Gastroesophageal sphincter (tissue), 3 donors: ENCODE measurements at regions not wholly inside any gene's neighbourhood (a gene's known extent, or its start where the extent isn't known, plus 50 kb on each side); places are given as distances from the start of the nearest gene placed in this dataset.

ENCODE experiments used
- EP300 ChIP-seq: sonication (generic); formaldehyde crosslinking; IDR thresholded peaks from one replicate; pipeline ENCODE4 v1.6.1; 2017; ENCODE audit warnings: antibody characterized with exemption, mild to moderate bottlenecking
- POLR2A ChIP-seq, 2 donors: fragments of 450-650 bp; IDR thresholded peaks; one replicate each; pipeline ENCODE4 v1.6.1; 2017; ENCODE audit warnings: antibody characterized with exemption in 2 of 2, mild to moderate bottlenecking in 2 of 2, moderate library complexity in 1 of 2
- TF ChIP-seq, protein P1 (sequence below), 4 experiments: fragments of 200-600 bp in 2 of 4; fragments of 450-650 bp in 2 of 4; sonication (generic) in 1 of 4; IDR thresholded peaks; one replicate each; pipeline ENCODE4 v1.5.1; 2017 to 2019; ENCODE audit warnings: antibody characterized with exemption in 4 of 4, mild to moderate bottlenecking in 2 of 4, moderate library complexity in 2 of 4

DNA sequence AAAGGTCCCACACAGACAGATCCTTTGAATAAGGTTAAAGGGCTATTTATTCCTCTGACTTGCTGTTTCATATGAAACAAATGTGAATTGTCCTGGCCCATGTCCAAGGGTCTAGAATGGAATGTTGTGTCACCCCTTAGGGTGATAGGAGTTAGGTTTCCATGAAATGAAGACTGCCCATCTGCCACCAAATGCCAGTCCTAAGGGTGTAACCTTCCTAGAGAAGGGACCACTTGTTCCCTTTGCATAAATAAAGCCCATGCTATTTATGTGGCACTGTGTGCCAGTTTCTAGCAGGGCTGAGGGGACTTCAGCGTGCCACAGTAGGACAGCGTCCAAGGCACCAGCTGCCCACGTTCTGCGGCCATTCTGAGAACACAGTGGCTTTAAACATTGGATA is 171.3 kb downstream of the ABCA8 start:
- TF ChIP-seq, protein P1, sequence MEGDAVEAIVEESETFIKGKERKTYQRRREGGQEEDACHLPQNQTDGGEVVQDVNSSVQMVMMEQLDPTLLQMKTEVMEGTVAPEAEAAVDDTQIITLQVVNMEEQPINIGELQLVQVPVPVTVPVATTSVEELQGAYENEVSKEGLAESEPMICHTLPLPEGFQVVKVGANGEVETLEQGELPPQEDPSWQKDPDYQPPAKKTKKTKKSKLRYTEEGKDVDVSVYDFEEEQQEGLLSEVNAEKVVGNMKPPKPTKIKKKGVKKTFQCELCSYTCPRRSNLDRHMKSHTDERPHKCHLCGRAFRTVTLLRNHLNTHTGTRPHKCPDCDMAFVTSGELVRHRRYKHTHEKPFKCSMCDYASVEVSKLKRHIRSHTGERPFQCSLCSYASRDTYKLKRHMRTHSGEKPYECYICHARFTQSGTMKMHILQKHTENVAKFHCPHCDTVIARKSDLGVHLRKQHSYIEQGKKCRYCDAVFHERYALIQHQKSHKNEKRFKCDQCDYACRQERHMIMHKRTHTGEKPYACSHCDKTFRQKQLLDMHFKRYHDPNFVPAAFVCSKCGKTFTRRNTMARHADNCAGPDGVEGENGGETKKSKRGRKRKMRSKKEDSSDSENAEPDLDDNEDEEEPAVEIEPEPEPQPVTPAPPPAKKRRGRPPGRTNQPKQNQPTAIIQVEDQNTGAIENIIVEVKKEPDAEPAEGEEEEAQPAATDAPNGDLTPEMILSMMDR (IDR thresholded peaks at IDR 0.05), result no peak
- TF ChIP-seq POLR2A (IDR thresholded peaks at IDR 0.05), result no peak
- no peak for TF ChIP-seq EP300
